MCF 10A (cell line): ENCODE measurements at regions not wholly inside any gene's neighbourhood (a gene's known extent, or its start where the extent isn't known, plus 50 kb on each side); places are given as distances from the start of the nearest gene placed in this dataset.
A peak's percentile ranks its signal among the peaks of the same experiment; 100 is the strongest.

ENCODE experiments used
- BruUV-seq: library from RNA; stranded (reverse); fragments of 400-500 nt; replicated peaks from 2 replicates; lab custom pipeline; 2021; lab: Mats Ljungman, UMichigan
- CTCF ChIA-PET: fragments of 300-600 bp; sonication (Branson Sonifier 250); formaldehyde crosslinking; extraction: SDS; loops from one replicate; lab custom pipeline; 2021; ENCODE audit warnings: antibody characterized with exemption, inconsistent platforms; lab: Yijun Ruan, JAX
- POLR2A ChIA-PET: fragments of 300-600, 350-650 bp; sonication (Branson Sonifier 250); formaldehyde crosslinking; extraction: SDS; loops from one replicate; lab custom pipeline; 2020; ENCODE audit warnings: antibody characterized with exemption, inconsistent platforms; lab: Yijun Ruan, JAX
- DNase-seq: peaks from one replicate; pipeline ENCODE4 v3.0.0-alpha.2; 2018; ENCODE audit not compliant: unreplicated experiment
- H3K27ac Mint-ChIP-seq: one replicate; pipeline ENCODE4 v1.8.0; 2022; ENCODE audit warnings: mild to moderate bottlenecking, low read depth, mixed read lengths; ENCODE audit not compliant: unreplicated experiment
- H3K27me3 Mint-ChIP-seq: one replicate; pipeline ENCODE4 v1.8.0; 2022; ENCODE audit warnings: mixed read lengths; ENCODE audit not compliant: insufficient read depth, unreplicated experiment
- H3K36me3 Mint-ChIP-seq: one replicate; pipeline ENCODE4 v1.8.0; 2022; ENCODE audit warnings: mild to moderate bottlenecking, moderate library complexity, mixed read lengths; ENCODE audit not compliant: insufficient read depth, unreplicated experiment
- H3K4me1 Mint-ChIP-seq: one replicate; pipeline ENCODE4 v1.8.0; 2022; ENCODE audit warnings: mixed read lengths; ENCODE audit not compliant: insufficient read depth, unreplicated experiment
- H3K4me3 Mint-ChIP-seq: one replicate; pipeline ENCODE4 v1.8.0; 2022; ENCODE audit warnings: mild to moderate bottlenecking, moderate library complexity, mixed read lengths; ENCODE audit not compliant: unreplicated experiment
- H3K9me3 Mint-ChIP-seq: one replicate; pipeline ENCODE4 v1.8.0; 2022; ENCODE audit warnings: mixed read lengths; ENCODE audit not compliant: unreplicated experiment
- CTCF ChIP-seq: fragments of 200-600 bp; IDR thresholded peaks from one replicate; pipeline ENCODE4 v1.8.0; 2022; ENCODE audit warnings: antibody characterized with exemption, mild to moderate bottlenecking; ENCODE audit not compliant: unreplicated experiment
- intact Hi-C: fragments of 100-400 bp; cut with micrococcal nuclease; formaldehyde crosslinking; loops from 2 replicates; pipeline ENCODE4 v1.14.1; 2022

DNA sequence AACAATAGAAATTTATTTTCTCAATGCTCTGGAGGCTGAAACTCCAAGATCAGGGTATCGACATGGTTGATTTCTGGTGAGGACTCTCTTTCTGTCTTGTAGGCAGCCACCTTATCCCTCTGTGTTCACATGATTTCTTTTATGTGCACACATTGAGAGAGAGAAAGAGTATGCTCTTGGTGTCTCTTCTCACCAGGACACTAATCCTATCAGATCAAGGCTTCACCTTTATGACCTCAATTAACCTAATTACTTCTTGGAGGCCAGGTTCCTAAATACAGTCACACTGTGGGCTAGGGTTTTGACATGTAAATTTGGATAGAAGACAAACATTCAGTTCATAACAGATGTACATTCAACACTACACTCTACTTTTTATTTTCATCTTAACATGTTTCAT is 1094.2 kb upstream of the ADGRL2 start:
- no TSS peak for BruUV-seq
- H3K4me3 Mint-ChIP-seq, result no peak overlapping the region
- no peaks in the 10 kb centered on the region for H3K4me1 Mint-ChIP-seq
- DNase-seq, result no peak
- no peaks in the 10 kb centered on the region for H3K27me3 Mint-ChIP-seq
- CTCF ChIA-PET, result interaction anchor here (1.5 kb wide), 1 partner anchor 9 kb away, joined by 4 read pairs; no protein-coding TSS in a partner anchor
- H3K36me3 Mint-ChIP-seq, result no peaks in the 10 kb centered on the region
- intact Hi-C loops, result no loop called here
- POLR2A ChIA-PET, result no interaction called here
- no peak overlapping the region for H3K27ac Mint-ChIP-seq
- no peaks in the 10 kb centered on the region for H3K9me3 Mint-ChIP-seq
- TF ChIP-seq CTCF, result no peak

GRCh38 chr1:80678438-80678837 is 1122.3 kb upstream of the ADGRL2 start:
- POLR2A ChIA-PET, result interaction anchor here (0.7 kb wide), 1 partner anchor 1368 kb away, joined by 3 read pairs; no protein-coding TSS in a partner anchor
- no peak for DNase-seq
- no peaks in the 10 kb centered on the region for H3K9me3 Mint-ChIP-seq
- BruUV-seq, result no TSS peak
- no peak overlapping the region for H3K27ac Mint-ChIP-seq
- H3K27me3 Mint-ChIP-seq, result no peaks in the 10 kb centered on the region
- no peak overlapping the region for H3K4me3 Mint-ChIP-seq
- CTCF ChIA-PET, result no interaction called here
- intact Hi-C loops, result no loop called here
- H3K36me3 Mint-ChIP-seq, result no peaks in the 10 kb centered on the region
- peaks cover 7% of the 10 kb centered on the region for H3K4me1 Mint-ChIP-seq
- no peak for TF ChIP-seq CTCF

- no peak overlapping the region for H3K27ac Mint-ChIP-seq
- BruUV-seq, result no TSS peak
- no peak overlapping the region for H3K4me3 Mint-ChIP-seq
- no peaks in the 10 kb centered on the region for H3K36me3 Mint-ChIP-seq
- intact Hi-C loops, result no loop called here
- no peaks in the 10 kb centered on the region for H3K9me3 Mint-ChIP-seq
- CTCF ChIA-PET, result no interaction called here
- POLR2A ChIA-PET, result interaction anchor here (0.7 kb wide), 1 partner anchor 9 kb away, joined by 3 read pairs; no protein-coding TSS in a partner anchor
- DNase-seq, result peak; percentile 18
- H3K4me1 Mint-ChIP-seq, result peaks cover 7% of the 10 kb centered on the region
- H3K27me3 Mint-ChIP-seq, result no peaks in the 10 kb centered on the region
- no peak for TF ChIP-seq CTCF
Measured at GRCh38 chr1:80675454-80675853, 1125.3 kb upstream of the ADGRL2 start.

DNA sequence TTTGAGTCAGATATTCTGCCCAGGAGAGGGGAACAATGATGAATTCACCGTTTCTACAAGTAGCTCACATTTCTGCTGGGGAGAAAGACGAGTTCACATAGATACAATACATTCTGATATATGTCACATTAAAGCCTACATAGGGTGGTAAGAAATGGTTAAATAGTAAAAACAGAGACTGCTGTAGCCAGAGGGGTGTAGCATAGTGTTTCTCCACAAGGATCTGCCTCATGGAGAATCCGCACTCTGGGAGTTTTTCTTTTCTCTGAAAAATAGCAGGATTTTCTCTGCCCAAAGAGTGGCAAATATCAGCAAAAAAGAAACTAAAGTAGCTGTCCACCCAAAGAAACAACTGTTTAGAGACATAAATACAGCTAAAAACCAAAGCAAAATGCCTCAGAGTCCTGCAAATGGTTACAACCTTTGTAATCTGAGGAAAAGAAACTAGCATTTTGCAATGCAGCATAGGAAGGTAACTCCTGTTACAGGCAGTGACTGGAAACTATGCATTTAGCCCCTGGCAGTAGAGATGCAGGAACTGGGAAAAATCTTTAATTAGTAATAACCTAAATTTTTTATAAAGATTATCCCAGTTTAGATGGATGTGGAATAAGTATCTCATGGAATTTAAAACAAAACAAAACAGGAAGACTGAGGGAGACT is 1126.7 kb upstream of the ADGRL2 start:
- Mint-ChIP-seq H3K36me3 (no peaks in the 10 kb centered on the region), H3K27ac (no peak overlapping the region), H3K27me3 (no peaks in the 10 kb centered on the region), H3K4me1 (peaks cover 7% of the 10 kb centered on the region), H3K9me3 (no peaks in the 10 kb centered on the region), H3K4me3 (no peak overlapping the region)
- ChIA-PET CTCF (interaction anchor here (0.6 kb wide), 3 partner anchors 178 to 875 kb away, joined by 3 read pairs; no protein-coding TSS in a partner anchor), POLR2A (interaction anchor here (1.4 kb wide), 1 partner anchor 17 kb away, joined by 3 read pairs; no protein-coding TSS in a partner anchor)
- intact Hi-C loops, result no loop called here
- no peak for DNase-seq
- TF ChIP-seq CTCF, result no peak
- BruUV-seq, result no TSS peak
